DND-41 (cell line): ENCODE measurements at regions not wholly inside any gene's neighbourhood (a gene's known extent, or its start where the extent isn't known, plus 50 kb on each side); places are given as distances from the start of the nearest gene placed in this dataset.

ENCODE experiments used
- CTCF ChIP-seq: IDR thresholded peaks from 2 replicates; pipeline ENCODE4 v1.5.1; 2012; ENCODE audit warnings: borderline replicate concordance, low read length, moderate library complexity, mild to moderate bottlenecking; ENCODE audit not compliant: poor library complexity, severe bottlenecking; ENCODE audit errors: extremely low read depth
- EZH2 ChIP-seq: IDR thresholded peaks from 3 replicates; pipeline ENCODE4 v1.6.1; 2012; ENCODE audit warnings: borderline replicate concordance, low read depth, mild to moderate bottlenecking, moderate library complexity, low read length, inconsistent platforms; ENCODE audit not compliant: severe bottlenecking

DNA sequence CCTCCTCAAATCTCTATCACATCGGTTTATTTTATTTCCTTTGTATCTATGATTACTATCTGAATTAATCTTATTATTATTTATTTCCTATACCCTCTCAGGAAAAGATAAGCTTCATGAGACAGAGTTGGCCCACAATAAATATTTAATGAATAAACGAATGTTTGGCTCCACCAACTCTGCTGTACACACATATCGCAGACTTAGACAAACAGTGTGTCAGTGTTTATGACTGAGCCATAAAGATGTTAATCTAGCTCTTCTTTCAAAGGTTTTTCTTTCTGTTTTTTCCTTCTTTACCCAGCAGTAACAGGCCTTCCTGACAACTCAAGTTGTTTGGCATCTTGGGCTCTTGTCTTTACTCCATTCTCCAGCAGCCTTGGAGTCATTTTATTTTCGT is 329.5 kb downstream of the CDH2 start:
- TF ChIP-seq CTCF (no peak), EZH2 (no peak)
